Right ventricle myocardium inferior (tissue), 1 donor: ENCODE measurements at regions not wholly inside any gene's neighbourhood (a gene's known extent, or its start where the extent isn't known, plus 50 kb on each side); places are given as distances from the start of the nearest gene placed in this dataset.
A peak's percentile ranks its signal among the peaks of the same experiment; 100 is the strongest.

Experiments used
- ATAC-seq: fragments of 200-7000 bp; cut with Tn5 transposase; one replicate; pipeline ENCODE4 v1.9.1; 2020; ENCODE audit warnings: mild to moderate bottlenecking, moderate library complexity
- DNase-seq: peaks from one replicate; pipeline ENCODE4 v3.0.0; 2021; ENCODE audit errors: missing footprints
- intact Hi-C: fragments of 100-400 bp; cut with DNase I; formaldehyde crosslinking; loops from one replicate; pipeline ENCODE4 v1.11.0; 2022
- donor health status: DM: no; HTN: yes; CAD: no; lungs with severe emphysema.

DNA sequence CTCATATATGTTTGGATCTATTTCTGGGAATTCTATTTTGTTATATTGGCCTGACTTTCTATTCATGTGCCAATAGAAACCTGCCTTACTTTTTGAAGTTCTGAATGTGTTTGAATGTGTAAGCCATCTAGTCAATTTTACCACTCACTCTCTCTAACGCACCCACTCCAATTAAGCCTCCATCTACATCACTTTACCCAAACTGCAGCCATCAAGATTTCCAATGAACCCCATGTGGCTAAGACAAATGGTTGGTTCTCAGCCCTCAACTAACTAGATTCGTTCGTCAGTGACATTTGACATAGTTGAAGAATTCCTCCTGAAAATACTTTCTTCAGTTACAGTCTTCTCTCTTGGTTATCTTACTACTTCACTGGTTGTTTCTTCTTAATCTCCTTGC, 137.3 kb upstream of the FSHR start:
- ATAC-seq (no peak), DNase-seq (no peak)
- intact Hi-C loops = no loop called here

- intact Hi-C loops = no loop called here
- ATAC-seq (no peak), DNase-seq (no peak)
These were observed 135.4 kb upstream of the FSHR start for GRCh38 chr2:49289711-49290110.

DNA sequence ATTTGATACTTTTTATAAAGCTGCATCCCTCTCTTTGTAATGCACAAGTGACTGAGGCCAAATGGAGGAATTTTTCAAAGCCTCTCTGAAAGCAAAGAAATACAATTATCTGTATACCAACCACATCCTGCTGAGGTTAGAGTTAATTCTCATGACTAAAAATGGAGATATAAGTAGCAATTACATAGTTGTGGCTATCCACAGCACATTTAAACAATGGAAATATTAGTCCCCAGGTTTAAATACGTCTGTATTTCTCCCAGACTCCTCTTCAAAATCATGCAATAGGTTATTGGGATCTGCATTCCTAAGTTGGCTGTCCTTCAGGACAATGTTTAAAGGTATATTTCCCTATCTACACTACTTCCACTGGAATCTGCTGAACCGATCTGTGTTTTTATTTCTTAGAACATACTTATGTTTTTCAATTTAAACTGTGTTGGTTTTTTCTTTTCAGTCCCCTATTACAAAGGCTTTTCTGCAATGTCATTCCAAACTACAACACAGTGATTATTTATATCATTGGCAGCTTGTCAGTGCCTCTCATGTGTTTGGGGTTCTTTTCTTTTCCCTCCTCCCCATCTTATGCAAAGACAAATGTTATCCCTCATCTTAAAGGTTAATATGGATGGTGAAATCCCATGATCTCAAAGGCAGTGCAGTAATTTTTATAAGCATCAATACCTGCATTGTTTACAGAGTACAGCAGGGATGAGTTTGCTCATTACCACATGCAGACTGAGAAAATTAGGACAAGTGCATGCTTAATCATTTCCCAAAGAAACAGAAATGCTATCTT, 134.8 kb upstream of the FSHR start:
- intact Hi-C loops = no loop called here
- peak; percentile 56 for ATAC-seq
- no peak for DNase-seq

- intact Hi-C loops = no loop called here
- peak; percentile 90 for ATAC-seq
These were observed 133.9 kb upstream of the FSHR start for GRCh38 chr2:49288113-49288705.

DNA sequence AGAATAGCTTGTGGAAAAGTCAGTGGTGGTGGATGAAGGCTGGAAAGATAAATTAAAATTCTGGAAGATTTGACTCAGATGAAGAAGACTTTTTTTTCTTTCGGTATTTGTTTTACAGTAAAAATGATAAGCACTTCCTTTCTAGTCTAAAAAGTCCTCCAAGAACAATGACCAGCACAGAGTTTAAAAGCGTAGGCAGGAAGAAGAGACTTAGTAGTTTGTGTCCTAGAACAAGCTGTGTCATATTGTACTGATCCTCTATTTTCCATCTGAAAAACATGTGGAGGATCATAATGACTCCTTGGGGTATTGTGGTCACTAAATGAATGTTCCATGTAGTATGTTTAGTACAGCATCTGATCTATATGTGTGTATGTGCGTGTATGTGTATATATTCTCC, 132.4 kb upstream of the FSHR start:
- DNase-seq (no peak), ATAC-seq (no peak)
- intact Hi-C loops = no loop called here

More at GRCh38 chr2:49288113-49288705, 133.9 kb upstream of the FSHR start:
- DNase-seq = no peak

DNA sequence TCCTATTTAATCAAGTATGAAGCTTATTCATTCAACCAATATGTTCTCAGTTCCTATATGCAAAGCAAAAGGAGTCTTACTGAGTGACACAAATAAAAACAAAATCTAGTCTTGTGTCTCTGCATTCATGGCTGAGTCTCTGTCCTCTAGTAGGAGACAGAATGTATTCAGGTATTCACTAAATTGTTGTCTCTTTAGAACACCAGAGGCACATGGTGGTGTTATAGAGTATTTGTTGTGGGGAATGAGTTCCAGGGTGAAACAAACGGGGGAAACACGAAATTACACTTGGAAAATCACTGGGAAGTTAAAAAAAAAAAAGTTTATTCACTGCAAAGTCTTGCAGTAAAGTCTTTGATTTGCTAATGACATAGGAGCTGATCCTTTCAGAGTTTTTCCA, 131.7 kb upstream of the FSHR start:
- no peak for DNase-seq
- no peak for ATAC-seq
- intact Hi-C loops = no loop called here

DNA sequence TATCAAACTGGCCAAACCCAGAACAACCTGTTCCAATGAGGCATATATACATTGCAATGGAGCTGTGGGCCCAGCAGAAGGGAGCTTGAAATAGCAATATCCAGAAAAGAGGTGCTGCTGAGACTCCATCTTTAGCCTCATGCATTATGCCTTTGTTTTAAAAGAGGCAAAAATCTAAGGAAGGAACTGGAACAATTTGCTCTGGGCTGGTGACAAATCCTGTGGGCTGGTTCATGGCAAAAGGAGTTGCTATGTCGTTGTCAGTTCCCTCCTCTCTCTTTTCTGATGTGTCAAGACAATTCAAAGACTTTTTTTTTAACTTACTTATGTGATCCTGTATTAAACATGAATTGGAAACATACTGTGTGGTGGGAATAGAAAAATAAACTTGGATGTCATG, 124.2 kb upstream of the FSHR start:
- no peak for DNase-seq
- intact Hi-C loops = no loop called here
- ATAC-seq = no peak

- intact Hi-C loops = no loop called here
- ATAC-seq (no peak), DNase-seq (no peak)
These were observed 123.8 kb upstream of the FSHR start for GRCh38 chr2:49278141-49278540.

DNA sequence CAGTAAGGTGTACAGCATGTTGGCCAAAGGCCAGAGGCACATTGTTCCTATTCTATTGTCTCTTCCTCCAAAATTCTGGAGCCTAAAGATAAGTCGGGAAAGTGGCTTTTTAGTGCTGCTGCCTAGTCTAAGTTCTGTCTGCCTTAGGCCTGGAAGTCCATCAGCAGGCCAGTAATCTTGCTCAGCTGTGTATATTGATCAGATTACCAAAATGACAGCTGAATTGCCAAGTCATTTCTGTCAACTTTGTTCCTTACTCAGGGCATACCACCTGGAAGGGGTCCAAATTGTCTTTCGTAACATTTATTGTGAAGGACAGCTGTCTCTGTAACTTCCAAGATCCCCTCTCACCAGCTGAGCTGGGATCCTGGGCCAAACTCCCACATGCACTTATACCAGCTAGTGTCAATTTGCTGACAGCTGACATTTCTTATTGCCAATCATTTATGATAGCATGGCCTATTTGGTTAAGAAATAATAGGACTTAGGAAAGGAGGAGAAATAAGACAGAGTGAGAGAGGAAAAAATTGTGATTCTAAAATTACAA, 116.8 kb upstream of the FSHR start:
- intact Hi-C loops = no loop called here
- ATAC-seq = no peak
- DNase-seq = no peak

GRCh38 chr2:49270091-49270490, 115.8 kb upstream of the FSHR start:
- DNase-seq = no peak
- no peak for ATAC-seq
- intact Hi-C loops = no loop called here

- DNase-seq (no peak), ATAC-seq (no peak)
- intact Hi-C loops = no loop called here
These were observed 111.2 kb upstream of the FSHR start for GRCh38 chr2:49265471-49265870.

DNA sequence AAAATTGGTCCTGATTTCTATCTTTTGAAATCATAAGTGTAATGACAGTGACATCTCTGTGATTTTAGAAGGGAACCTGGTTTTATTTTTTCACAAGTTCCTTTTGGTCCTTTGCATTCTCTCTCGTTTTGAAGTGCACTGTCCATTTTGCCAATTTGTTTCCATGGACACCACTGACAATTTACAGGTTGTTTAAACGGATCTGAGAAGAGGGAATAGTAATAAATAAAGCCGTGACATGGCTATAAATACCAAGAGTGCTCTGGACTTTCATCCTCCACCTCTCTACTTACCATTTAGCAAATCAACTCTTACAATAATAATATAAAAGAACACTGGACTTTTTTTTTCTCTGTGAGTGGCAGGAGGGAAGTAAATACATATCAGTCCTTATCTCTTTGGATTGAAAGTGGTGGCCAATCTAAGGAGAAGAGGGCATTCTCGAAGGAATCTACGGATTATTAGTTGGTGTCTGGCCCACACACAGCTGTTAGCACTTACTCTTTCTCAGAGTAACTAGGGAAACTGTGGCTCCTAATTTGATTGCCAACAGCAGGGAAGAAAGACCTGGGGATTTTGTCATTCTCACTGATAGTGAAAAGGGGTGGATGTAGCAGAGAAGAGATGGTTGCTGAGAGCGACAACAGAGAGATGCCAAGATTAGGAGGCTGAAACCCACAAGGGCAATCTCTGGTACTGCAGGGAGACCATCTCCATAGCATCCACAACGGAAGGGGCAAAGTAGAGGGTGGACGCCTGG, 108.7 kb upstream of the FSHR start:
- ATAC-seq = no peak
- intact Hi-C loops = no loop called here

GRCh38 chr2:49261781-49262180, 107.5 kb upstream of the FSHR start:
- DNase-seq = no peak
- ATAC-seq = no peak
- intact Hi-C loops = no loop called here

More for the DNA sequence above, 108.7 kb upstream of the FSHR start:
- DNase-seq = no peak

- intact Hi-C loops = no loop called here
- no peak for DNase-seq
- ATAC-seq = no peak
These were observed 106.7 kb upstream of the FSHR start for GRCh38 chr2:49260979-49261538.

DNA sequence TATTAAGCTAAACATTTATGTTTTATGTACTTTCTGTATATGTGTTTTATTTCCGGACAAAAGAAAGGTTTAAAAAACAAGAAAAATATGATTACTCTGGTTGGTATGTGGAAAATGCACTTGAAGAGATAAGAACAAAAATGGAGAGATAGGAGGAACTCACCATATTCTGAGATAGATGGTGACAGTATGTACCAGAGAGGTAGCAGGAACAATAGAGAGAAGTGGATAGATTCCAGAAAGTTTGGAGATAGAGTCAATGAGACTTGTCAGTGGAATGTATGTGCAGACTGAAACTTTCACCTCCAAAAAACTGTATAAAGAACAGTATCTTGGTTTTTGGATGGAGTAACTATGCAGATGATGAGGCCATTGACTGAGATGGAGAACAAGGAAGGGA, 105.6 kb upstream of the FSHR start:
- DNase-seq (no peak), ATAC-seq (no peak)
- intact Hi-C loops = loop anchor here (10.0 kb wide), 1 partner anchor 75 kb away; no protein-coding TSS in a partner anchor

DNA sequence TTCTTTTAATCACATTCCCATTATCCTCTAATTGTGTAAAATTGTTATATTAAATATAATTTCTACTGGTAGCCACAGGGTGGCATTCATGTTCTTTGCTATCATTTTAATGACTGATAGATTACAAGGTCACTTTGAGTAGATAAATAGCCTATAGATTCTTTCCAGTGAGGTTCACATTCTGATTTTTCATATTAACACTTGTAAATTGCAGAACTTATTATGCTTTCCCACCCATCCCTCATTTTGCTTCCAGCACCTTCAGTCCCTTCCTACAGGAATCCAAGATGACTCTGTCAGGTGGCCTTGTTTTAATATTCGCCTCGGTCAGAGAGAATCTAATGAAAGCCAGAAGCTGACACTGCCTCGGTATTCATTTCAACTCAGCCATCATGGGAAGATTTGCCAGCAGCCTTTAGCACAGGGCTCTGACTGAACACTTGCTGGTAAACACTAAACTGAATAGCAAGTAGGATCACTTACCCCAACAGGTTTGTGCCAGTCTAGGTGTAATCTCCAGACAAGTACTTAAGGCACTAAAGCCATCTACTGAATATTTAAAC, 101.2 kb upstream of the FSHR start:
- no peak for DNase-seq
- no peak for ATAC-seq
- intact Hi-C loops = loop anchor here (10.0 kb wide), 1 partner anchor 79 kb away; no protein-coding TSS in a partner anchor

DNA sequence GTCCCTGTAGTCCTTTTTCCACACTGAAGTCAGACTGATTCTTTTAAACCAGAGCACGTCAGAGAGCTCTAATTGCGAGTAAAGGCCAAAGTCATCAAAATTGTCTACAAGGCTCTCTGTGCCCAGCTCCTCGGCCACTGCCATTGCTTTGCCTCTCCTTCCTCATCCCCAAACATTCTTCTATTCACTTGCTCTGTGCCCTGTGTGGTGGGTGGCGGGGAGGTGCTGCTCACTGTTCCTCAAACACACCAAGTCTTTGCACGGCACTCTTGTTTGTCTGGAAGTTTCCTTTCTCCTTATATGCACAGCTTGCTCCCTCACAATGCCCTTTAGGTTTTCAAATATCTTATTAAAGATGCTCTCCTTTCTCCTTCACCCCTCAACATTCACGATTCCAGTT, 100.1 kb upstream of the FSHR start:
- intact Hi-C loops = loop anchor here (10.0 kb wide), 1 partner anchor 80 kb away; no protein-coding TSS in a partner anchor
- ATAC-seq (no peak), DNase-seq (peak; percentile 44)

- no peak for ATAC-seq
- intact Hi-C loops = loop anchor here (10.0 kb wide), 1 partner anchor 83 kb away; no protein-coding TSS in a partner anchor
- no peak for DNase-seq
These were observed 97.5 kb upstream of the FSHR start for GRCh38 chr2:49251766-49252165.

- intact Hi-C loops = loop anchor here (10.0 kb wide), 1 partner anchor 84 kb away; no protein-coding TSS in a partner anchor
- DNase-seq (no peak), ATAC-seq (no peak)
These were observed 96.9 kb upstream of the FSHR start for GRCh38 chr2:49251251-49251650.
